AG04450 (cell line): ENCODE measurements at regions not wholly inside any gene's neighbourhood (a gene's known extent, or its start where the extent isn't known, plus 50 kb on each side); places are given as distances from the start of the nearest gene placed in this dataset.

Experiments
- CTCF ChIA-PET: fragments of 300-600, 350-600 bp; formaldehyde crosslinking; extraction: SDS; loops from one replicate; lab custom pipeline; 2022; ENCODE audit warnings: antibody characterized with exemption, inconsistent platforms; lab: Charles Lee
- POLR2A ChIA-PET: fragments of 350-600 bp; formaldehyde crosslinking; extraction: SDS; loops from one replicate; lab custom pipeline; 2021; ENCODE audit warnings: antibody characterized with exemption, inconsistent platforms; lab: Yijun Ruan, JAX
- DNase-seq: peaks from one replicate; pipeline ENCODE4 v3.0.0-alpha.2; 2011; ENCODE audit warnings: low read depth, low spot score
- H3K27ac ChIP-seq: one replicate; pipeline ENCODE4 v1.5.1; 2012; ENCODE audit warnings: low read depth, low read length, control low read depth
- H3K27me3 ChIP-seq: one replicate; pipeline ENCODE4 v1.6.0; 2012; ENCODE audit warnings: low read length; ENCODE audit not compliant: control insufficient read depth, insufficient read depth
- H3K4me3 ChIP-seq: 2 replicates; pipeline ENCODE4 v1.5.1; 2011; ENCODE audit warnings: mild to moderate bottlenecking, low read depth, low read length, control low read depth
- H3K9me3 ChIP-seq: 2 replicates; pipeline ENCODE4 v1.5.1; 2012; ENCODE audit warnings: low read length; ENCODE audit not compliant: control insufficient read depth, insufficient read depth
- CTCF ChIP-seq: IDR thresholded peaks from 2 replicates; pipeline ENCODE4 v1.5.1; 2011; ENCODE audit warnings: low read depth, low read length, control low read depth, inconsistent platforms

GRCh38 chr1:38693759-38694158 is 165.8 kb downstream of the RRAGC start:
- no peak overlapping the region for H3K4me3 ChIP-seq
- no peaks in the 10 kb centered on the region for H3K27me3 ChIP-seq
- DNase-seq = no peak
- POLR2A ChIA-PET = no interaction called here
- no peak overlapping the region for H3K27ac ChIP-seq
- no peaks in the 10 kb centered on the region for H3K9me3 ChIP-seq
- TF ChIP-seq CTCF = no peak
- CTCF ChIA-PET = no interaction called here

- POLR2A ChIA-PET = no interaction called here
- CTCF ChIA-PET = no interaction called here
Observed at GRCh38 chr1:38693031-38693430, 166.5 kb downstream of the RRAGC start.

GRCh38 chr1:38690790-38691449 is 168.7 kb downstream of the RRAGC start:
- H3K27me3 ChIP-seq = no peaks in the 10 kb centered on the region
- POLR2A ChIA-PET = no interaction called here
- no peaks in the 10 kb centered on the region for H3K9me3 ChIP-seq
- TF ChIP-seq CTCF = no peak
- H3K27ac ChIP-seq = no peak overlapping the region
- DNase-seq = no peak
- CTCF ChIA-PET = no interaction called here
- no peak overlapping the region for H3K4me3 ChIP-seq

More at GRCh38 chr1:38693031-38693430, 166.5 kb downstream of the RRAGC start:
- TF ChIP-seq CTCF = no peak
- no peak overlapping the region for H3K27ac ChIP-seq
- H3K9me3 ChIP-seq = no peaks in the 10 kb centered on the region
- H3K4me3 ChIP-seq = no peak overlapping the region
- no peak for DNase-seq
- no peaks in the 10 kb centered on the region for H3K27me3 ChIP-seq

DNA sequence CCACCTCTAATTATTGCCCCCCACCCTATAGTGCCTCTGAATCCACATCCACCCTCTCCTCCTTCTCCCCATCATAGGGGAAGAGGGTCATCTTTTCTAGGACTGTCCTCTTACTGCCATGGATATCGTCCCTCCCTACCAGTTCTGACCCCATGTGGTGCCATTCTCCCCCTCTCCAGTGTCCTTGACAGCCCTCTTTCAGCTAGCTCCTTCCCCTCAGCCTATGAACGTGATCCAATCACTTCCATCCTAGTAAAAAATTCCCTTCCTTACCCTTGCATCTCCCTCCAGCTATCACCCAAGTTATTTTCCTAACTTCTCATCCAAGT is 172.7 kb downstream of the RRAGC start:
- no peak for DNase-seq
- CTCF ChIA-PET = no interaction called here

More for the DNA sequence above, 172.7 kb downstream of the RRAGC start:
- POLR2A ChIA-PET = no interaction called here
- peaks cover 3% of the 10 kb centered on the region for H3K27me3 ChIP-seq
- no peak overlapping the region for H3K27ac ChIP-seq
- no peak for TF ChIP-seq CTCF
- no peaks in the 10 kb centered on the region for H3K9me3 ChIP-seq
- H3K4me3 ChIP-seq = no peak overlapping the region
